ENCODE measurements at regions not wholly inside any gene's neighbourhood (a gene's known extent, or its start where the extent isn't known, plus 50 kb on each side); places are given as distances from the start of the nearest gene placed in this dataset.
"Not testable (repeated sequence)": the region's sequence is repeated elsewhere in the genome, so short reads cannot be mapped to it uniquely, and the experiment has no call there.

- Histone ChIP-seq H3K9me3 (ENCODE audit: control insufficient read depth, low read depth, low read length) (no peaks in the 10 kb centered on the region), H3K4me1 (ENCODE audit: control insufficient read depth, insufficient read depth, low read length) (no peaks in the 10 kb centered on the region), H3K27me3 (ENCODE audit: control insufficient read depth, insufficient read depth, low read length) (no peaks in the 10 kb centered on the region), H3K4me3 (ENCODE audit: low read length) (no peak overlapping the region), H3K27ac (ENCODE audit: low read length) (no peak overlapping the region), H3K36me3 (ENCODE audit: control insufficient read depth, insufficient read depth, low read length) (no peaks in the 10 kb centered on the region)
- peak in 1 of 2 donors; percentile 18 for DNase-seq
- no CpG with 5 or more reads among the region's 2 CpGs for WGBS (ENCODE audit: insufficient coverage, low lambda C conversion rate)
Measured at GRCh38 chr6:15823838-15824414, 161.1 kb upstream of the DTNBP1 start.

- Histone ChIP-seq H3K27ac (ENCODE audit: low read length) (no peak overlapping the region), H3K36me3 (ENCODE audit: control insufficient read depth, insufficient read depth, low read length) (no peaks in the 10 kb centered on the region), H3K4me3 (ENCODE audit: low read length) (no peak overlapping the region), H3K27me3 (ENCODE audit: control insufficient read depth, insufficient read depth, low read length) (peaks cover 3% of the 10 kb centered on the region), H3K4me1 (ENCODE audit: control insufficient read depth, insufficient read depth, low read length) (no peaks in the 10 kb centered on the region), H3K9me3 (ENCODE audit: control insufficient read depth, low read depth, low read length) (no peaks in the 10 kb centered on the region)
- DNase-seq, result no peak
- WGBS (ENCODE audit: insufficient coverage, low lambda C conversion rate), result no CpG with 5 or more reads among the region's 1 CpG
Measured at GRCh38 chr6:15822835-15823234, 160.0 kb upstream of the DTNBP1 start.

- WGBS (ENCODE audit: insufficient coverage, low lambda C conversion rate), result no CpG with 5 or more reads among the region's 7 CpGs
- no peaks in the 10 kb centered on the region for H3K36me3 ChIP-seq (ENCODE audit: control insufficient read depth, insufficient read depth, low read length)
- peaks cover 3% of the 10 kb centered on the region for H3K27me3 ChIP-seq (ENCODE audit: control insufficient read depth, insufficient read depth, low read length)
- no peaks in the 10 kb centered on the region for H3K4me1 ChIP-seq (ENCODE audit: control insufficient read depth, insufficient read depth, low read length)
- no peaks in the 10 kb centered on the region for H3K9me3 ChIP-seq (ENCODE audit: control insufficient read depth, low read depth, low read length)
- no peak overlapping the region for H3K27ac ChIP-seq (ENCODE audit: low read length)
- DNase-seq, result no peak
- no peak overlapping the region for H3K4me3 ChIP-seq (ENCODE audit: low read length)
Measured at GRCh38 chr6:15819841-15820240, 157.0 kb upstream of the DTNBP1 start.

DNA sequence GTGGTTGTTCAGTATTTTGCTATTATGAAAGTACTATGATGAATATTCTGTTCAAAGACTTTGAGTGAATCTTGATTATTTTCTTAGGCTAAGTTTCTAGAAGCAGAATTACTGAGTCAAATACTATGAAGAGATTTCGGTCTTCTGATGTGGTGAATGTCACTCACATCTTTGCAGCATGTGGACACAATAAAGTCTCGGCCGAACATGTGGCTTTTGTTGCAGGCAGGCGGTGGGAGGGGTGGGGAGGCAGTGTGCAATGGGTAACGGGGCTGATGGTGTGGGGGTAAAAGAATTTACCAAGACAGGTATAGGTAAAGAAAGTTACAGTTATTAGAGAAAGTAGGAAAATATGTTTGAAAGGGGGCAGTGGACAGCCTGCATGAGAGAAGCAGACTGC is 156.4 kb upstream of the DTNBP1 start:
- WGBS (ENCODE audit: insufficient coverage, low lambda C conversion rate), result 90% methylated on average over 2 of the region's 5 CpGs
- DNase-seq, result no peak
- Histone ChIP-seq H3K36me3 (ENCODE audit: control insufficient read depth, insufficient read depth, low read length) (no peaks in the 10 kb centered on the region), H3K27ac (ENCODE audit: low read length) (no peak overlapping the region), H3K4me3 (ENCODE audit: low read length) (no peak overlapping the region), H3K27me3 (ENCODE audit: control insufficient read depth, insufficient read depth, low read length) (peaks cover 3% of the 10 kb centered on the region), H3K4me1 (ENCODE audit: control insufficient read depth, insufficient read depth, low read length) (no peaks in the 10 kb centered on the region), H3K9me3 (ENCODE audit: control insufficient read depth, low read depth, low read length) (no peaks in the 10 kb centered on the region)

- Histone ChIP-seq H3K27ac (ENCODE audit: low read length) (no peak overlapping the region), H3K36me3 (ENCODE audit: control insufficient read depth, insufficient read depth, low read length) (no peaks in the 10 kb centered on the region), H3K4me3 (ENCODE audit: low read length) (no peak overlapping the region), H3K9me3 (ENCODE audit: control insufficient read depth, low read depth, low read length) (no peaks in the 10 kb centered on the region), H3K4me1 (ENCODE audit: control insufficient read depth, insufficient read depth, low read length) (no peaks in the 10 kb centered on the region), H3K27me3 (ENCODE audit: control insufficient read depth, insufficient read depth, low read length) (peaks cover 3% of the 10 kb centered on the region)
- DNase-seq, result no peak
- 50% methylated on average over 2 of the region's 2 CpGs for WGBS (ENCODE audit: insufficient coverage, low lambda C conversion rate)
Measured at GRCh38 chr6:15818491-15818890, 155.7 kb upstream of the DTNBP1 start.

DNA sequence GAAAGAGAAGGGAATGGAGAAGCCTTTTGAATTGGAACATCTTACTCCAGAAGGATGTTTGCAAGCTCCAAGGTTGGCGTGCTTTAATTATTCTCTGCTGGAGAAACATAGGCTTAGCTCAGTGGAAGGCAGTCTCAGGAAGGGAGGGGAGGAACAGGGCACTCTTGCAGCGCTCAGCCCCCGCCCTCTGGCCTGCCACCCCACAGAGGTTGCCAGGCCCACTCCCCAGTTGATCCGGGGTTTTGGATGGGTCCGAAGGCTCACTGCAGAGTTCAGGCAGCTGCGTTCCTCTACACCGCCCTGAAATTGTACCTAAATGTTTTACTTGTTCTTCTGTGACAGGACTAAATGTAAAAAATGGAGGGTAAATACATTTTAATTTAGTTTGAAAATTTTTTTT is 155.2 kb upstream of the DTNBP1 start:
- Histone ChIP-seq H3K27ac (ENCODE audit: low read length) (no peak overlapping the region), H3K9me3 (ENCODE audit: control insufficient read depth, low read depth, low read length) (no peaks in the 10 kb centered on the region), H3K4me1 (ENCODE audit: control insufficient read depth, insufficient read depth, low read length) (no peaks in the 10 kb centered on the region), H3K36me3 (ENCODE audit: control insufficient read depth, insufficient read depth, low read length) (no peaks in the 10 kb centered on the region), H3K27me3 (ENCODE audit: control insufficient read depth, insufficient read depth, low read length) (peaks cover 3% of the 10 kb centered on the region), H3K4me3 (ENCODE audit: low read length) (no peak overlapping the region)
- no CpG with 5 or more reads among the region's 7 CpGs for WGBS (ENCODE audit: insufficient coverage, low lambda C conversion rate)
- DNase-seq, result no peak

DNA sequence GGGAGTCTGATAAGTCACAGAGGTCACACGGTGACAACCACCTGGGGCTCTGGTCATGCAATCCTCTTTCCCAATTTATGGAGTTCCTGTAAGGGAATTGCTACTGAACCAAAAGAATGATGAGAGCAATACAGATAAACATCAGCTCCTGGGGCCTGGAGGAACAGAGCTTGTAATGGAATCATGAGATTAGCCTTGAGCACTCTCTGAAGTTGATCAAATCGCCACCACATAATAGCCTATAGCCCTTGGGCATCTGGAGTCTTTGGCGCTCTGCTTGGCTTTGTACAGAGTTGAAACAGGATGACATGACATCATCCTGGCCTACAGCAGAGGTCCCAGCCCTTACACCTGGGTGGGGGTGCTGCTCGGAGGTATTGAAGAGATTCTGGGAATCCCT is 154.3 kb upstream of the DTNBP1 start:
- no peak for DNase-seq
- H3K4me1 ChIP-seq (ENCODE audit: control insufficient read depth, insufficient read depth, low read length), result no peaks in the 10 kb centered on the region
- peaks cover 3% of the 10 kb centered on the region for H3K27me3 ChIP-seq (ENCODE audit: control insufficient read depth, insufficient read depth, low read length)
- no peak overlapping the region for H3K27ac ChIP-seq (ENCODE audit: low read length)
- no peaks in the 10 kb centered on the region for H3K9me3 ChIP-seq (ENCODE audit: control insufficient read depth, low read depth, low read length)
- WGBS (ENCODE audit: insufficient coverage, low lambda C conversion rate), result no CpG with 5 or more reads among the region's 4 CpGs
- H3K4me3 ChIP-seq (ENCODE audit: low read length), result no peak overlapping the region
- no peaks in the 10 kb centered on the region for H3K36me3 ChIP-seq (ENCODE audit: control insufficient read depth, insufficient read depth, low read length)

DNA sequence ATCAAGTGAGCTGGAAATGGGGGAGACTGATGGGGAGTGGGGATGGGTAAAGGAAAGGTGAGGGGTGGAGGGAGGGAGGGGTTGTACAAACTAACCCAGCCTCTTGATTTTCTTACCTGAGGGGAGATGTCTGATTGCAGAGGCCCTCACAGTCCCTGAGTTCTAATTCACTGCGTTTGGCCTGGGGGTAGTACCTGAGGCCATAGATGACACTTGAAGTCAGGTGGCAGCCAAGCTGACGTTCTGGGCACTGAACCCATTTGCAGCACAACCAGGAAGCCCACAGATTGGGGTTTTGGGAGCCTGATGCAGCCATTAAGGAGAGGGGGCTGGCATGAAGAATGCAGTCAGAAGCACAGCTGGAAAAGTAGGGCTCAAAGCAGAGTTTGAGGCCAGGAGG is 153.8 kb upstream of the DTNBP1 start:
- peaks cover 3% of the 10 kb centered on the region for H3K27me3 ChIP-seq (ENCODE audit: control insufficient read depth, insufficient read depth, low read length)
- no peaks in the 10 kb centered on the region for H3K4me1 ChIP-seq (ENCODE audit: control insufficient read depth, insufficient read depth, low read length)
- H3K9me3 ChIP-seq (ENCODE audit: control insufficient read depth, low read depth, low read length), result no peaks in the 10 kb centered on the region
- DNase-seq, result no peak
- no peak overlapping the region for H3K4me3 ChIP-seq (ENCODE audit: low read length)
- no CpG with 5 or more reads among the region's 2 CpGs for WGBS (ENCODE audit: insufficient coverage, low lambda C conversion rate)
- H3K36me3 ChIP-seq (ENCODE audit: control insufficient read depth, insufficient read depth, low read length), result no peaks in the 10 kb centered on the region
- no peak overlapping the region for H3K27ac ChIP-seq (ENCODE audit: low read length)

DNA sequence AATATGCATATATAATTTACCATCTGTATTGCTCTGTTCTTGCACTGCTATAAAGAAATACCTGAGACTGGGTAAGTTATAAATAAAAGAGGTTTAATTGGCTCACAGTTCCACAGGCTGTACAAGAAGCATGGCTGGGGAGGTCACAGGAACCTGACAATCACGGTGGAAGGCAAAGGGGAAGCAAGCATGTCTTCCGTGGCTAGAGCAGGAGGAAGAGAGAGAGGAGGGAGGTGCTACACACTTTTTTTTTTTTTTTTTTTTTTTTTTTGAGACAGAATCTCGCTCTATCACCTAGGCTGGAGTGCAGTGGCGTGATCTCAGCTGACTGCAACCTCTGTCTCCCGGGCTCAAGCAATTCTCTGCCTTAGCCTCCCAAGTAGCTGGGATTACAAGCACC is 150.9 kb upstream of the DTNBP1 start:
- not testable (repeated sequence) for H3K27me3 ChIP-seq (ENCODE audit: control insufficient read depth, insufficient read depth, low read length); H3K27ac ChIP-seq (ENCODE audit: low read length); H3K36me3 ChIP-seq (ENCODE audit: control insufficient read depth, insufficient read depth, low read length); DNase-seq; H3K4me1 ChIP-seq (ENCODE audit: control insufficient read depth, insufficient read depth, low read length); H3K4me3 ChIP-seq (ENCODE audit: low read length); H3K9me3 ChIP-seq (ENCODE audit: control insufficient read depth, low read depth, low read length)
- no CpG with 5 or more reads among the region's 5 CpGs for WGBS (ENCODE audit: insufficient coverage, low lambda C conversion rate)

DNA sequence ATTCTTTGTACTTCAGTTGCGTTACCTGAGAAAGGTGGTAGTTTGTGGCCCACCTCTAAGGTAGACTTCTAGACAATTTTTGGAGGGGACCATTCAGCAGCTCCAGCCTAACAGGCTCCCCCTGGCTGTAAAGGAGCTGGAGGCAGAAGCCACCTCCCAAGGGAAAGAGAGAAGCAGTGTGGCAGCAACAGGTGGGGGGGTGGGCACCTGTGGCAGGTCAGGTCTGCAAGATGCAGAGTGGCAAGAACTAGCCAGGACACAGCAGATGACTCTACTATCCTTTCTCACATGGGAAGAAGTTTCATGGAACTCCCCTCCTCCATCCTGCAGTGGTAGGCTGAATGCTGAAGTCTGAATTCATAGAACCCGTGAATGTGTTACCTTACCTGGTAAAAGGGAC is 148.3 kb upstream of the DTNBP1 start:
- no peaks in the 10 kb centered on the region for H3K36me3 ChIP-seq (ENCODE audit: control insufficient read depth, insufficient read depth, low read length)
- no peaks in the 10 kb centered on the region for H3K4me1 ChIP-seq (ENCODE audit: control insufficient read depth, insufficient read depth, low read length)
- H3K27ac ChIP-seq (ENCODE audit: low read length), result no peak overlapping the region
- no peaks in the 10 kb centered on the region for H3K27me3 ChIP-seq (ENCODE audit: control insufficient read depth, insufficient read depth, low read length)
- no peaks in the 10 kb centered on the region for H3K9me3 ChIP-seq (ENCODE audit: control insufficient read depth, low read depth, low read length)
- WGBS (ENCODE audit: insufficient coverage, low lambda C conversion rate), result no CpG with 5 or more reads among the region's 2 CpGs
- no peak overlapping the region for H3K4me3 ChIP-seq (ENCODE audit: low read length)
- no peak for DNase-seq

GRCh38 chr6:15810618-15811017 is 147.8 kb upstream of the DTNBP1 start:
- H3K9me3 ChIP-seq (ENCODE audit: control insufficient read depth, low read depth, low read length), result no peaks in the 10 kb centered on the region
- DNase-seq, result no peak
- WGBS (ENCODE audit: insufficient coverage, low lambda C conversion rate), result no CpG with 5 or more reads among the region's 1 CpG
- no peaks in the 10 kb centered on the region for H3K27me3 ChIP-seq (ENCODE audit: control insufficient read depth, insufficient read depth, low read length)
- no peak overlapping the region for H3K4me3 ChIP-seq (ENCODE audit: low read length)
- no peaks in the 10 kb centered on the region for H3K4me1 ChIP-seq (ENCODE audit: control insufficient read depth, insufficient read depth, low read length)
- H3K27ac ChIP-seq (ENCODE audit: low read length), result no peak overlapping the region
- no peaks in the 10 kb centered on the region for H3K36me3 ChIP-seq (ENCODE audit: control insufficient read depth, insufficient read depth, low read length)

Data from large intestine (tissue), 3 donors.